ENCODE measurements at regions not wholly inside any gene's neighbourhood (a gene's known extent, or its start where the extent isn't known, plus 50 kb on each side); places are given as distances from the start of the nearest gene placed in this dataset.

DNA sequence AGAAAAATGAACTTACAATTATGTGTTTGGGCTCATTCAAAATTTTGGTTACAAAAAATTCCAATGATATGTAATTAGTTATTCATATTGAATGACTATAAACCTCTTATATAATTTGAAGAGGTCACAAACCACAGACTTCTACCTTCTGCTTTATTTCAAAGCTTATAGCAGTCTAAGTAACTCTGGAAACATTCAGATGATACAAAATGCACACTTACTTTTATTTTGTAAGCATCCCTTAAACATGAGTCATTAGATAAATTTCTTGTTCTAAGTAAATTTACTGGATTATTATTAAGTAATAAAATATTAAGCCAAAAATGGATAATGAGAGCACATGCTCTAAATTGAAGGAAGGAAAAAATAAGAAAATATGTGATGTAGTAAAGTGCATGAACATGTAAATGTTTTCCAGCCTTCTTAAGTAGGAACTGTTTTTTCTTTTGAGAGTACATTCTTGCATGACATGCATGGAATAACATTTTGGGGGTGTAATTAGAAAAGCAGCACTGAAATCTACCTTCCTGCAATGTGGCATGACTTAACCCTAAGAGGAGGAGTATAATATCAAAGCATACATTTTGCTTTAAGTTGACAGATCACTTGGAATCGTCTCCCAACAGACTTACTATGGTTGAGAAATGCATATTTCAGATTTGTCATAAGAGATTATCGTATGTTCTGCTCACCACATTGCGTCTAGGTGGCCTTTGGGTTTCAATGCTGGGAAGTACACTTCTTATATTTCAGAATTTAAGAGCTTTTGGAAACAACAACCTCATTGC is 372.7 kb upstream of the HSF2 start:
- Histone ChIP-seq H4K20me1 (ENCODE audit: control insufficient read depth, insufficient read depth, insufficient read length) (no peaks in the 10 kb centered on the region), H4K91ac (ENCODE audit: insufficient read length, low read depth, low read length) (no peak overlapping the region), H3K56ac (ENCODE audit: insufficient read length, low read depth, low read length) (no peak overlapping the region), H3K27ac (ENCODE audit: insufficient read length, low read depth, low read length) (no peak overlapping the region), H3K9me3 (ENCODE audit: control insufficient read depth, low read depth, low read length) (no peaks in the 10 kb centered on the region), H3K4me1 (ENCODE audit: insufficient read depth, low read length) (no peaks in the 10 kb centered on the region), H3K4me2 (ENCODE audit: insufficient read depth, insufficient read length, low read length) (no peak overlapping the region), H2BK15ac (ENCODE audit: low read depth, low read length) (no peak overlapping the region), H4K5ac (ENCODE audit: insufficient read length, low read depth, low read length) (no peak overlapping the region), H3T11ph (ENCODE audit: low read length) (no peak overlapping the region), H3K23me2 (ENCODE audit: insufficient read length, low read depth, low read length, poor library complexity, severe bottlenecking) (no peaks in the 10 kb centered on the region), H2AFZ (ENCODE audit: low read length) (no peak overlapping the region), H2BK12ac (ENCODE audit: insufficient read length, low read depth, low read length) (no peak overlapping the region), H2BK20ac (ENCODE audit: low read depth, low read length, poor library complexity, severe bottlenecking) (no peak overlapping the region), H3K27me3 (ENCODE audit: insufficient read depth, low read length) (no peaks in the 10 kb centered on the region), H3K14ac (ENCODE audit: insufficient read depth, low read length) (no peak overlapping the region), H4K8ac (replicated peaks; ENCODE audit: insufficient read length, low read depth, low read length) (no peak overlapping the region), H3K4ac (ENCODE audit: low read depth, low read length) (no peak overlapping the region), H2AK5ac (ENCODE audit: insufficient read length, low read length) (no peak overlapping the region), H3K79me1 (ENCODE audit: insufficient read depth, low read depth, low read length, poor library complexity, severe bottlenecking) (no peaks in the 10 kb centered on the region), H3K23ac (ENCODE audit: insufficient read length, low read depth, low read length) (no peak overlapping the region), H3K9ac (ENCODE audit: extremely low read depth, insufficient read length, low read length) (no peak overlapping the region), H3K18ac (ENCODE audit: insufficient read length, low read depth, low read length) (no peak overlapping the region), H2BK5ac (ENCODE audit: insufficient read length, low read length) (no peak overlapping the region), H2BK120ac (ENCODE audit: low read depth, low read length, poor library complexity, severe bottlenecking) (no peak overlapping the region), H3K79me2 (ENCODE audit: insufficient read depth, low read length) (no peaks in the 10 kb centered on the region)
- Mint-ChIP-seq H3K36me3 (ENCODE audit: insufficient read depth in 1 of 3, low read depth in 3 of 3) (peaks cover 0 to 13% (median 0%) of the 10 kb centered on the region in 3 experiments; a peak in 3 of 7 replicates), H3K27ac (no peak overlapping the region), H3K4me3 (no peak overlapping the region), H3K4me1 (0 out of 4 replicates have a peak, but pooled peaks cover 0 to 3% of the 10 kb centered on the region in 2 experiments), H3K27me3 (ENCODE audit: low read depth) (no peaks in the 10 kb centered on the region), H3K9me3 (peaks cover 0 to 3% of the 10 kb centered on the region in 2 experiments; a peak in 1 of 5 replicates)
- TF ChIP-seq, protein P1, sequence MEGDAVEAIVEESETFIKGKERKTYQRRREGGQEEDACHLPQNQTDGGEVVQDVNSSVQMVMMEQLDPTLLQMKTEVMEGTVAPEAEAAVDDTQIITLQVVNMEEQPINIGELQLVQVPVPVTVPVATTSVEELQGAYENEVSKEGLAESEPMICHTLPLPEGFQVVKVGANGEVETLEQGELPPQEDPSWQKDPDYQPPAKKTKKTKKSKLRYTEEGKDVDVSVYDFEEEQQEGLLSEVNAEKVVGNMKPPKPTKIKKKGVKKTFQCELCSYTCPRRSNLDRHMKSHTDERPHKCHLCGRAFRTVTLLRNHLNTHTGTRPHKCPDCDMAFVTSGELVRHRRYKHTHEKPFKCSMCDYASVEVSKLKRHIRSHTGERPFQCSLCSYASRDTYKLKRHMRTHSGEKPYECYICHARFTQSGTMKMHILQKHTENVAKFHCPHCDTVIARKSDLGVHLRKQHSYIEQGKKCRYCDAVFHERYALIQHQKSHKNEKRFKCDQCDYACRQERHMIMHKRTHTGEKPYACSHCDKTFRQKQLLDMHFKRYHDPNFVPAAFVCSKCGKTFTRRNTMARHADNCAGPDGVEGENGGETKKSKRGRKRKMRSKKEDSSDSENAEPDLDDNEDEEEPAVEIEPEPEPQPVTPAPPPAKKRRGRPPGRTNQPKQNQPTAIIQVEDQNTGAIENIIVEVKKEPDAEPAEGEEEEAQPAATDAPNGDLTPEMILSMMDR (conservative IDR thresholded peaks at IDR 0.05), result no peak
- DNase-seq, result no peak
- no CpG with 5 or more reads among the region's 3 CpGs for WGBS (ENCODE audit: extremely low coverage, insufficient read length, low lambda C conversion rate)

Data from H9 (cell line).